ENCODE measurements at regions not wholly inside any gene's neighbourhood (a gene's known extent, or its start where the extent isn't known, plus 50 kb on each side); places are given as distances from the start of the nearest gene placed in this dataset.

- DNase-seq (ENCODE audit: low read depth, low spot score) (no peak), FAIRE-seq (no peak)
- Histone ChIP-seq H3K27ac (ENCODE audit: insufficient read depth, low read depth, low read length) (no peak overlapping the region), H3K9me3 (replicated peaks; ENCODE audit: control insufficient read depth, insufficient read depth, low read length) (no peaks in the 10 kb centered on the region), H4K20me1 (replicated peaks; ENCODE audit: control insufficient read depth, extremely low read depth, insufficient read depth, low read length) (no peaks in the 10 kb centered on the region), H3K79me2 (ENCODE audit: control insufficient read depth, insufficient read depth, low read length) (no peaks in the 10 kb centered on the region), H3K4me2 (ENCODE audit: insufficient read depth, low read length) (no peak overlapping the region), H2AFZ (ENCODE audit: low read depth, low read length) (no peak overlapping the region), H3K9me1 (replicated peaks; ENCODE audit: control insufficient read depth, extremely low read depth, insufficient read depth, low read length) (no peaks in the 10 kb centered on the region), H3K9ac (replicated peaks; ENCODE audit: extremely low read depth, insufficient read depth, low read length) (no peak overlapping the region), H3K4me1 (ENCODE audit: control insufficient read depth, extremely low read depth, insufficient read depth, low read length) (no peaks in the 10 kb centered on the region), H3K27me3 (ENCODE audit: control insufficient read depth in 2 of 2, insufficient read depth in 2 of 2, low read length in 2 of 2) (no peaks in the 10 kb centered on the region), H3K4me3 (replicated peaks in 1 of 3; ENCODE audit: insufficient read depth in 1 of 3, low read depth in 1 of 3, low read length in 3 of 3) (no peak overlapping the region), H3K36me3 (ENCODE audit: control insufficient read depth in 2 of 2, extremely low read depth in 1 of 2, insufficient read depth in 2 of 2, low read length in 2 of 2) (no peaks in the 10 kb centered on the region)
- no peak for TF ChIP-seq FOS (IDR thresholded peaks at IDR 0.05; ENCODE audit: borderline replicate concordance, insufficient read depth, low read length)
- TF ChIP-seq MAX (IDR thresholded peaks at IDR 0.05; ENCODE audit: insufficient read depth, insufficient read length) = no peak
- no peak for TF ChIP-seq GATA2 (IDR thresholded peaks at IDR 0.05; ENCODE audit: insufficient read depth, insufficient read length, low read depth, low read length)
- TF ChIP-seq POLR2AphosphoS5 (IDR thresholded peaks at IDR 0.05; ENCODE audit: insufficient read depth, low read depth, low read length) = no peak
- no peak for TF ChIP-seq POLR2A (IDR thresholded peaks at IDR 0.05; ENCODE audit: low read depth, low read length)
- no peak for TF ChIP-seq EZH2 (IDR thresholded peaks at IDR 0.05; ENCODE audit: borderline replicate concordance, low read depth, low read length, severe bottlenecking)
- TF ChIP-seq CTCF (IDR thresholded peaks at IDR 0.05; ENCODE audit: extremely low read depth in 1 of 2, insufficient read depth in 1 of 2, low read depth in 1 of 2, low read length in 2 of 2) = no peak
- no peak for TF ChIP-seq MYC (IDR thresholded peaks at IDR 0.05; ENCODE audit: low read depth, low read length)
- no peak for TF ChIP-seq JUN (IDR thresholded peaks at IDR 0.05; ENCODE audit: borderline replicate concordance, insufficient read depth, insufficient read length, low read depth)
- dilution Hi-C loops (cut with MboI; ENCODE audit: extremely low pct_ligation_motif_present, low sequenced_read_pairs) = no loop called here
- ChIA-PET CTCF (no interaction called here), POLR2A (no interaction called here)
- BruUV-seq (replicated peaks) = no TSS peak
- intact Hi-C loops (cut with micrococcal nuclease) = no loop called here
Measured at GRCh38 chr2:126976721-126977328, 78.1 kb downstream of the TEX51 start.
